HEK293 (cell line): ENCODE measurements at regions not wholly inside any gene's neighbourhood (a gene's known extent, or its start where the extent isn't known, plus 50 kb on each side); places are given as distances from the start of the nearest gene placed in this dataset.

ENCODE experiments used
- CTCF ChIA-PET: fragments of 350-600 bp; formaldehyde crosslinking; extraction: SDS; loops from one replicate; lab custom pipeline; 2021; ENCODE audit warnings: antibody characterized with exemption; lab: Yijun Ruan, JAX
- POLR2A ChIA-PET: fragments of 300-600 bp; formaldehyde crosslinking; extraction: SDS; loops from one replicate; lab custom pipeline; 2020; ENCODE audit warnings: antibody characterized with exemption, inconsistent platforms; lab: Yijun Ruan, JAX
- H3K27ac ChIP-seq: fragments of 200-500 bp; sonication (Bioruptor generic); 2 replicates; pipeline ENCODE4 v1.5.1; 2014; ENCODE audit warnings: low read depth, low read length, control low read depth, inconsistent platforms; ENCODE audit errors: extremely low read depth
- H3K36me3 ChIP-seq, 2 experiments: fragments of 200-500 bp in 1 of 2; sonication (Bioruptor generic) in 1 of 2; 1 replicate in 1 of 2; 2 replicates in 1 of 2; pipeline ENCODE4 v1.5.1; 2014 to 2017; ENCODE audit warnings: inconsistent platforms in 2 of 2, low read length in 2 of 2; ENCODE audit not compliant: control insufficient read depth in 2 of 2, insufficient read depth in 1 of 2
- H3K4me1 ChIP-seq: fragments of 200-500 bp; sonication (Bioruptor generic); 2 replicates; pipeline ENCODE4 v1.5.1; 2014; ENCODE audit warnings: mild to moderate bottlenecking, low read length, inconsistent platforms; ENCODE audit not compliant: control insufficient read depth, insufficient read depth
- H3K4me3 ChIP-seq: 2 replicates; pipeline ENCODE4 v1.5.1; 2011; ENCODE audit warnings: low read depth, mild to moderate bottlenecking, control low read depth, low read length, moderate library complexity
- H3K9me3 ChIP-seq: fragments of 200-500 bp; sonication (Bioruptor generic); 2 replicates; pipeline ENCODE4 v1.5.1; 2014; ENCODE audit warnings: low read depth, low read length, inconsistent platforms; ENCODE audit not compliant: control insufficient read depth, insufficient read depth
- CTCF ChIP-seq: fragments of 450-650 bp; formaldehyde crosslinking; IDR thresholded peaks from 2 replicates; pipeline ENCODE4 v1.5.1; 2016; ENCODE audit warnings: missing biosample characterization, missing genetic modification characterization
- KLF17 ChIP-seq: fragments of 450-650 bp; formaldehyde crosslinking; IDR thresholded peaks from 2 replicates; pipeline ENCODE4 v1.5.1; 2016; ENCODE audit warnings: missing biosample characterization, missing genetic modification characterization
- KLF7 ChIP-seq: fragments of 450-650 bp; formaldehyde crosslinking; IDR thresholded peaks from 2 replicates; pipeline ENCODE4 v1.5.1; 2016; ENCODE audit warnings: missing biosample characterization, missing genetic modification characterization, borderline replicate concordance
- MEIS1 ChIP-seq: sonication (generic); formaldehyde crosslinking; IDR thresholded peaks from 2 replicates; pipeline ENCODE4 v1.8.1; 2022; ENCODE audit warnings: missing genetic modification reagents, mild to moderate bottlenecking, borderline replicate concordance
- SP2 ChIP-seq: fragments of 450-650 bp; formaldehyde crosslinking; IDR thresholded peaks from 2 replicates; pipeline ENCODE4 v1.5.1; 2016; ENCODE audit warnings: missing biosample characterization, missing genetic modification characterization
- TCF7L2 ChIP-seq: IDR thresholded peaks from 2 replicates; pipeline ENCODE4 v1.6.1; 2011; ENCODE audit warnings: low read depth, mild to moderate bottlenecking, inconsistent platforms, low read length, moderate library complexity, borderline replicate concordance
- TRIM28 ChIP-seq: IDR thresholded peaks from 2 replicates; pipeline ENCODE4 v1.6.1; 2011; ENCODE audit warnings: low read length, control low read depth, borderline replicate concordance
- YY1 ChIP-seq: fragments of 450-650 bp; formaldehyde crosslinking; IDR thresholded peaks from 2 replicates; pipeline ENCODE4 v1.5.1; 2018; ENCODE audit warnings: missing biosample characterization, missing genetic modification characterization
- ZFHX2 ChIP-seq: fragments of 450-650 bp; formaldehyde crosslinking; conservative IDR thresholded peaks from 2 replicates; pipeline ENCODE4 v1.5.1; 2016; ENCODE audit warnings: missing biosample characterization, missing genetic modification characterization
- ZFP37 ChIP-seq: fragments of 450-650 bp; formaldehyde crosslinking; IDR thresholded peaks from 2 replicates; pipeline ENCODE4 v1.5.1; 2016; ENCODE audit warnings: missing biosample characterization, missing genetic modification characterization
- ZNF2 ChIP-seq: fragments of 450-650 bp; formaldehyde crosslinking; IDR thresholded peaks from 2 replicates; pipeline ENCODE4 v1.5.1; 2016; ENCODE audit warnings: missing biosample characterization, missing genetic modification characterization
- ZNF248 ChIP-seq: fragments of 450-650 bp; formaldehyde crosslinking; IDR thresholded peaks from 2 replicates; pipeline ENCODE4 v1.5.1; 2017; ENCODE audit warnings: missing biosample characterization, missing genetic modification characterization
- ZNF311 ChIP-seq: fragments of 450-650 bp; formaldehyde crosslinking; IDR thresholded peaks from 2 replicates; pipeline ENCODE4 v1.5.1; 2017; ENCODE audit warnings: missing biosample characterization, missing genetic modification characterization, borderline replicate concordance
- ZNF426 ChIP-seq: fragments of 450-650 bp; formaldehyde crosslinking; IDR thresholded peaks from 2 replicates; pipeline ENCODE4 v1.5.1; 2017; ENCODE audit warnings: missing biosample characterization, missing genetic modification characterization, mild to moderate bottlenecking, inconsistent platforms, moderate library complexity
- ZNF707 ChIP-seq: fragments of 450-650 bp; formaldehyde crosslinking; IDR thresholded peaks from 2 replicates; pipeline ENCODE4 v1.5.1; 2016; ENCODE audit warnings: missing biosample characterization, missing genetic modification characterization
- ZSCAN30 ChIP-seq: fragments of 450-650 bp; IDR thresholded peaks from 2 replicates; pipeline ENCODE4 v1.5.1; 2018; ENCODE audit warnings: missing biosample characterization, mild to moderate bottlenecking, missing genetic modification characterization, moderate library complexity
- TF ChIP-seq, protein P1 (sequence below): fragments of 450-650 bp; formaldehyde crosslinking; IDR thresholded peaks from 2 replicates; pipeline ENCODE4; 2016; ENCODE audit warnings: missing biosample characterization, missing genetic modification characterization
- TF ChIP-seq, protein P2 (sequence below): fragments of 450-650 bp; formaldehyde crosslinking; IDR thresholded peaks from 2 replicates; pipeline ENCODE4 v1.5.1; 2016; ENCODE audit warnings: missing biosample characterization, missing genetic modification characterization, low read depth
- TF ChIP-seq, protein P3 (sequence below): fragments of 450-650 bp; formaldehyde crosslinking; optimal IDR thresholded peaks from 2 replicates; pipeline ENCODE3; 2016; ENCODE audit warnings: missing biosample characterization, mild to moderate bottlenecking, missing genetic modification characterization
- TF ChIP-seq, protein P4 (sequence below): fragments of 450-650 bp; formaldehyde crosslinking; IDR thresholded peaks from 2 replicates; pipeline ENCODE4 v1.5.1; 2017; ENCODE audit warnings: missing biosample characterization, missing genetic modification characterization

GRCh38 chr5:110341836-110342235 is 384.6 kb downstream of the TMEM232 start:
- Histone ChIP-seq H3K36me3 (no peaks in the 10 kb centered on the region), H3K4me1 (no peaks in the 10 kb centered on the region), H3K27ac (no peak overlapping the region), H3K9me3 (no peaks in the 10 kb centered on the region), H3K4me3 (no peak overlapping the region)
- ChIA-PET CTCF (no interaction called here), POLR2A (no interaction called here)
- no peak for TF ChIP-seq ZNF426 (tag by site-specific recombination)
- TF ChIP-seq, protein P1, sequence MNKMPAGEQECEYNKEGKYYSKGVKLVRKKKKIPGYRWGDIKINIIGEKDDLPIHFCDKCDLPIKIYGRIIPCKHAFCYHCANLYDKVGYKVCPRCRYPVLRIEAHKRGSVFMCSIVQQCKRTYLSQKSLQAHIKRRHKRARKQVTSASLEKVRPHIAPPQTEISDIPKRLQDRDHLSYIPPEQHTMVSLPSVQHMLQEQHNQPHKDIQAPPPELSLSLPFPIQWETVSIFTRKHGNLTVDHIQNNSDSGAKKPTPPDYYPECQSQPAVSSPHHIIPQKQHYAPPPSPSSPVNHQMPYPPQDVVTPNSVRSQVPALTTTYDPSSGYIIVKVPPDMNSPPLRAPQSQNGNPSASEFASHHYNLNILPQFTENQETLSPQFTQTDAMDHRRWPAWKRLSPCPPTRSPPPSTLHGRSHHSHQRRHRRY: no peak
- no peak for TF ChIP-seq ZFHX2 (tag by site-specific recombination)
- no peak for TF ChIP-seq ZFP37
- no peak for TF ChIP-seq KLF7 (tag by site-specific recombination)
- TF ChIP-seq ZNF311 (tag by site-specific recombination): no peak
- TF ChIP-seq YY1 (tag by site-specific recombination): no peak

DNA sequence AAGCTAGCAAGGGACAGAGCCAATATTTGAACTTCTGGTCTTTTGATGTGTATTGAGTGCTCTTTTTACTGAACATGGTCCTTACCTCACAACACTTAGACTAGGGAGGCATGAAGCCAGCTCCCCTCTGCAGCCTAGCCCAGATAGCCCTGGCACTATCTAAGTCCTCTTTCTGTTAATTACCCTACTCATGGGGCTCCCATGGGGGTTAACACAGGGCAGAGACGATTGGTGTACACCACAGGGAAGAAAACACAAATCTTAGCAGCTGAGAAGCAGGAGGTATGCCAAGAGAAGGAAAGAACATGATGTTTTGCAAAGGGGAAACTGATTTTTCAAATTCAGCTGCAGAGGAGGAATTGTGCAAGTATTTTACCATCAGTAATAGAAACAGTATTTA is 383.8 kb downstream of the TMEM232 start:
- Histone ChIP-seq H3K4me1 (no peaks in the 10 kb centered on the region), H3K9me3 (no peaks in the 10 kb centered on the region), H3K27ac (no peak overlapping the region), H3K4me3 (no peak overlapping the region), H3K36me3 (no peaks in the 10 kb centered on the region)
- TF ChIP-seq, protein P2, sequence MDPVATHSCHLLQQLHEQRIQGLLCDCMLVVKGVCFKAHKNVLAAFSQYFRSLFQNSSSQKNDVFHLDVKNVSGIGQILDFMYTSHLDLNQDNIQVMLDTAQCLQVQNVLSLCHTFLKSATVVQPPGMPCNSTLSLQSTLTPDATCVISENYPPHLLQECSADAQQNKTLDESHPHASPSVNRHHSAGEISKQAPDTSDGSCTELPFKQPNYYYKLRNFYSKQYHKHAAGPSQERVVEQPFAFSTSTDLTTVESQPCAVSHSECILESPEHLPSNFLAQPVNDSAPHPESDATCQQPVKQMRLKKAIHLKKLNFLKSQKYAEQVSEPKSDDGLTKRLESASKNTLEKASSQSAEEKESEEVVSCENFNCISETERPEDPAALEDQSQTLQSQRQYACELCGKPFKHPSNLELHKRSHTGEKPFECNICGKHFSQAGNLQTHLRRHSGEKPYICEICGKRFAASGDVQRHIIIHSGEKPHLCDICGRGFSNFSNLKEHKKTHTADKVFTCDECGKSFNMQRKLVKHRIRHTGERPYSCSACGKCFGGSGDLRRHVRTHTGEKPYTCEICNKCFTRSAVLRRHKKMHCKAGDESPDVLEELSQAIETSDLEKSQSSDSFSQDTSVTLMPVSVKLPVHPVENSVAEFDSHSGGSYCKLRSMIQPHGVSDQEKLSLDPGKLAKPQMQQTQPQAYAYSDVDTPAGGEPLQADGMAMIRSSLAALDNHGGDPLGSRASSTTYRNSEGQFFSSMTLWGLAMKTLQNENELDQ (tag by site-specific recombination): no peak
- TF ChIP-seq ZNF311 (tag by site-specific recombination): no peak
- TF ChIP-seq ZSCAN30: no peak
- TF ChIP-seq TRIM28: no peak
- TF ChIP-seq ZNF707 (tag by site-specific recombination): no peak
- TF ChIP-seq TCF7L2: no peak
- no peak for TF ChIP-seq MEIS1 (CRISPR knock-in tag)
- TF ChIP-seq, protein P3, sequence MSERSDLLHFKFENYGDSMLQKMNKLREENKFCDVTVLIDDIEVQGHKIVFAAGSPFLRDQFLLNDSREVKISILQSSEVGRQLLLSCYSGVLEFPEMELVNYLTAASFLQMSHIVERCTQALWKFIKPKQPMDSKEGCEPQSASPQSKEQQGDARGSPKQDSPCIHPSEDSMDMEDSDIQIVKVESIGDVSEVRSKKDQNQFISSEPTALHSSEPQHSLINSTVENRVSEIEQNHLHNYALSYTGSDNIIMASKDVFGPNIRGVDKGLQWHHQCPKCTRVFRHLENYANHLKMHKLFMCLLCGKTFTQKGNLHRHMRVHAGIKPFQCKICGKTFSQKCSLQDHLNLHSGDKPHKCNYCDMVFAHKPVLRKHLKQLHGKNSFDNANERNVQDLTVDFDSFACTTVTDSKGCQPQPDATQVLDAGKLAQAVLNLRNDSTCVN: no peak
- POLR2A ChIA-PET: no interaction called here
- CTCF ChIA-PET: no interaction called here

DNA sequence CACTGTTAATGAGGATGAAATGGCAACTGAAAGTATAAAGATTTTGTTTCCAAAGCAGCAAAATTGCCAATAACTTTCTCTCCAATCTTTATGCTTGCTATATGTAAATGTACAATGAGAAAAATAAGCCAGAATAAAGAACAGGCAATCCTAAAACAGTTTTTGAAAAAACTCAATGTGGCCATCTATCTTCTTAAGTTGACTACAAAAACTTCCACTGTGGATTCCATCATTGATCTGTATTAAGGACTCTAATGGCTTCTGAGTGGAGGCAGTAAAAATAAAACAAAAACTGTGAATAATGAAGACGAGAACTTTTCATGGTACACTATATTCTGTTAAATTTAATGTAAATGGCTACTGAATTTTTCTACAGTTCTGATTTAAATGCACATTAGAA is 382.9 kb downstream of the TMEM232 start:
- Histone ChIP-seq H3K27ac (no peak overlapping the region), H3K36me3 (no peaks in the 10 kb centered on the region), H3K9me3 (no peaks in the 10 kb centered on the region), H3K4me1 (no peaks in the 10 kb centered on the region), H3K4me3 (no peak overlapping the region)
- ChIA-PET CTCF (no interaction called here), POLR2A (no interaction called here)
- no peak for TF ChIP-seq ZNF248 (tag by site-specific recombination)
- TF ChIP-seq, protein P4, sequence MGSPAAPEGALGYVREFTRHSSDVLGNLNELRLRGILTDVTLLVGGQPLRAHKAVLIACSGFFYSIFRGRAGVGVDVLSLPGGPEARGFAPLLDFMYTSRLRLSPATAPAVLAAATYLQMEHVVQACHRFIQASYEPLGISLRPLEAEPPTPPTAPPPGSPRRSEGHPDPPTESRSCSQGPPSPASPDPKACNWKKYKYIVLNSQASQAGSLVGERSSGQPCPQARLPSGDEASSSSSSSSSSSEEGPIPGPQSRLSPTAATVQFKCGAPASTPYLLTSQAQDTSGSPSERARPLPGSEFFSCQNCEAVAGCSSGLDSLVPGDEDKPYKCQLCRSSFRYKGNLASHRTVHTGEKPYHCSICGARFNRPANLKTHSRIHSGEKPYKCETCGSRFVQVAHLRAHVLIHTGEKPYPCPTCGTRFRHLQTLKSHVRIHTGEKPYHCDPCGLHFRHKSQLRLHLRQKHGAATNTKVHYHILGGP (tag by site-specific recombination): no peak
- TF ChIP-seq KLF17 (tag by site-specific recombination): no peak
- TF ChIP-seq, protein P2 (tag by site-specific recombination): no peak
- no peak for TF ChIP-seq CTCF (tag by site-specific recombination)
- no peak for TF ChIP-seq SP2 (tag by site-specific recombination)
- TF ChIP-seq KLF7 (tag by site-specific recombination): no peak
- TF ChIP-seq ZNF2 (tag by site-specific recombination): no peak
